CD14-positive monocyte (primary cell): ENCODE measurements at regions not wholly inside any gene's neighbourhood (a gene's known extent, or its start where the extent isn't known, plus 50 kb on each side); places are given as distances from the start of the nearest gene placed in this dataset.

Experiments
- DNase-seq, 3 donors: peaks; one replicate each; pipeline ENCODE4 v3.0.0-alpha.2; 2011 to 2022
- H2AFZ ChIP-seq: 2 replicates; pipeline ENCODE4 v1.6.0; 2012; ENCODE audit warnings: mild to moderate bottlenecking, low read depth, low read length, inconsistent platforms; ENCODE audit not compliant: insufficient read depth, poor library complexity, severe bottlenecking
- H3K27ac ChIP-seq, 2 donors: 1 replicate in 1 of 2; 2 replicates in 1 of 2; pipeline ENCODE4 v1.5.1; 2012 to 2013; ENCODE audit warnings: low read length in 2 of 2, control low read depth in 1 of 2, inconsistent platforms in 1 of 2, low read depth in 1 of 2, mild to moderate bottlenecking in 1 of 2
- H3K27me3 ChIP-seq, 2 donors: one replicate each; pipeline versions ENCODE4 v1.6.0 to v1.6.1; 2011 to 2013; ENCODE audit warnings: low read length in 2 of 2; ENCODE audit not compliant: control insufficient read depth in 2 of 2, insufficient read depth in 2 of 2
- H3K36me3 ChIP-seq, 2 donors: replicated peaks in 1 of 2; 1 replicate in 1 of 2; 2 replicates in 1 of 2; pipeline versions ENCODE4 v1.5.1 to v1.6.1; 2012 to 2013; ENCODE audit warnings: low read length in 2 of 2, control low read depth in 1 of 2, inconsistent platforms in 1 of 2, mild to moderate bottlenecking in 1 of 2; ENCODE audit not compliant: insufficient read depth in 2 of 2, control insufficient read depth in 1 of 2
- H3K4me1 ChIP-seq, 2 donors: 1 replicate in 1 of 2; 2 replicates in 1 of 2; pipeline versions ENCODE4 v1.5.1 to v1.6.1; 2012 to 2013; ENCODE audit warnings: low read length in 2 of 2, control low read depth in 1 of 2, inconsistent platforms in 1 of 2, mild to moderate bottlenecking in 1 of 2, moderate library complexity in 1 of 2; ENCODE audit not compliant: insufficient read depth in 2 of 2, control insufficient read depth in 1 of 2
- H3K4me2 ChIP-seq: replicated peaks from 2 replicates; pipeline ENCODE3; 2012; ENCODE audit warnings: low read length, moderate library complexity, mild to moderate bottlenecking; ENCODE audit not compliant: poor library complexity, severe bottlenecking; ENCODE audit errors: extremely low read depth
- H3K4me3 ChIP-seq, 3 experiments: fragments of 200-600 bp in 1 of 3; sonication (generic) in 1 of 3; replicated peaks in 1 of 3; 1 replicate in 2 of 3; 2 replicates in 1 of 3; pipeline ENCODE4 v1.5.1; 2011 to 2013; ENCODE audit warnings: low read length in 3 of 3, mild to moderate bottlenecking in 3 of 3, control low read depth in 2 of 3, low read depth in 2 of 3, inconsistent platforms in 1 of 3, moderate library complexity in 1 of 3
- H3K79me2 ChIP-seq: 2 replicates; pipeline ENCODE4 v1.6.0; 2012; ENCODE audit warnings: mild to moderate bottlenecking, control low read depth, inconsistent platforms, low read length, moderate library complexity; ENCODE audit not compliant: insufficient read depth
- H3K9ac ChIP-seq: 2 replicates; pipeline ENCODE4 v1.6.0; 2017; ENCODE audit warnings: low read length, mild to moderate bottlenecking; ENCODE audit not compliant: insufficient read depth, poor library complexity, severe bottlenecking
- H3K9me3 ChIP-seq, 2 donors: replicated peaks in 1 of 2; 1 replicate in 1 of 2; 2 replicates in 1 of 2; pipeline versions ENCODE4 v1.5.1 to v1.6.1; 2012 to 2013; ENCODE audit warnings: low read length in 2 of 2, control low read depth in 1 of 2; ENCODE audit not compliant: control insufficient read depth in 1 of 2, insufficient read depth in 1 of 2
- H4K20me1 ChIP-seq: 2 replicates; pipeline ENCODE4 v1.6.0; 2012; ENCODE audit warnings: mild to moderate bottlenecking, low read length, control low read depth, moderate library complexity; ENCODE audit not compliant: insufficient read depth
- H3K27ac Mint-ChIP-seq, 7 donors: one replicate each; pipeline ENCODE4 v1.8.0; 2020; ENCODE audit warnings: mild to moderate bottlenecking in 7 of 7, mixed read lengths in 7 of 7, moderate library complexity in 6 of 7, inconsistent platforms in 2 of 7
- H3K27me3 Mint-ChIP-seq, 3 donors: one replicate each; pipeline ENCODE4 v1.8.0; 2021 to 2022; ENCODE audit warnings: low read depth in 3 of 3, mild to moderate bottlenecking in 3 of 3, mixed read lengths in 3 of 3, moderate library complexity in 3 of 3, inconsistent platforms in 1 of 3
- H3K36me3 Mint-ChIP-seq, 2 donors: one replicate each; pipeline ENCODE4 v1.8.0; 2020; ENCODE audit warnings: mixed read lengths in 2 of 2, inconsistent platforms in 1 of 2, mild to moderate bottlenecking in 1 of 2
- H3K4me1 Mint-ChIP-seq: one replicate; pipeline ENCODE4 v1.8.0; 2020; ENCODE audit warnings: mild to moderate bottlenecking, mixed read lengths
- H3K4me3 Mint-ChIP-seq, 2 donors: one replicate each; pipeline ENCODE4 v1.8.0; 2020; ENCODE audit warnings: mild to moderate bottlenecking in 2 of 2, mixed read lengths in 2 of 2, moderate library complexity in 1 of 2
- H3K9me3 Mint-ChIP-seq, 7 donors: one replicate each; pipeline ENCODE4 v1.8.0; 2020 to 2022; ENCODE audit warnings: mixed read lengths in 7 of 7, mild to moderate bottlenecking in 6 of 7, moderate library complexity in 6 of 7, inconsistent platforms in 2 of 7
- WGBS: methylation state at CpG from one replicate; pipeline ENCODE4 v1.1.5; 2013; ENCODE audit warnings: missing lambda C conversion rate; ENCODE audit not compliant: insufficient coverage; 5-methylcytosine and 5-hydroxymethylcytosine counted together
- intact Hi-C, 2 donors: fragments of 100-400 bp; cut with micrococcal nuclease; formaldehyde crosslinking; loops; one replicate each; pipeline versions ENCODE4 v1.15.0 to v1.15.1; 2023
- TF ChIP-seq, protein P1 (sequence below): fragments of 200-600 bp; IDR thresholded peaks from one replicate; pipeline ENCODE4 v1.8.0; 2022; ENCODE audit warnings: antibody characterized with exemption, mild to moderate bottlenecking

GRCh38 chr22:49062155-49062801 is 765.4 kb downstream of the BRD1 start:
- no peak overlapping the region for H3K27ac ChIP-seq
- Mint-ChIP-seq H3K27me3 (peaks cover 5 to 16% (median 12%) of the 10 kb centered on the region in 3 donors), H3K36me3 (no peaks in the 10 kb centered on the region), H3K4me3 (no peak overlapping the region), H3K27ac (no peak overlapping the region), H3K9me3 (no peaks in the 10 kb centered on the region), H3K4me1 (no peaks in the 10 kb centered on the region)
- H3K4me3 ChIP-seq: no peak overlapping the region
- no peaks in the 10 kb centered on the region for H4K20me1 ChIP-seq
- DNase-seq: no peak
- H3K9ac ChIP-seq: no peak overlapping the region
- H3K4me1 ChIP-seq: no peaks in the 10 kb centered on the region
- no peaks in the 10 kb centered on the region for H3K9me3 ChIP-seq
- intact Hi-C loops: no loop called here
- no peaks in the 10 kb centered on the region for H3K36me3 ChIP-seq
- no peak overlapping the region for H3K4me2 ChIP-seq
- 83% methylated on average over 16 of the region's 17 CpGs for WGBS
- TF ChIP-seq, protein P1, sequence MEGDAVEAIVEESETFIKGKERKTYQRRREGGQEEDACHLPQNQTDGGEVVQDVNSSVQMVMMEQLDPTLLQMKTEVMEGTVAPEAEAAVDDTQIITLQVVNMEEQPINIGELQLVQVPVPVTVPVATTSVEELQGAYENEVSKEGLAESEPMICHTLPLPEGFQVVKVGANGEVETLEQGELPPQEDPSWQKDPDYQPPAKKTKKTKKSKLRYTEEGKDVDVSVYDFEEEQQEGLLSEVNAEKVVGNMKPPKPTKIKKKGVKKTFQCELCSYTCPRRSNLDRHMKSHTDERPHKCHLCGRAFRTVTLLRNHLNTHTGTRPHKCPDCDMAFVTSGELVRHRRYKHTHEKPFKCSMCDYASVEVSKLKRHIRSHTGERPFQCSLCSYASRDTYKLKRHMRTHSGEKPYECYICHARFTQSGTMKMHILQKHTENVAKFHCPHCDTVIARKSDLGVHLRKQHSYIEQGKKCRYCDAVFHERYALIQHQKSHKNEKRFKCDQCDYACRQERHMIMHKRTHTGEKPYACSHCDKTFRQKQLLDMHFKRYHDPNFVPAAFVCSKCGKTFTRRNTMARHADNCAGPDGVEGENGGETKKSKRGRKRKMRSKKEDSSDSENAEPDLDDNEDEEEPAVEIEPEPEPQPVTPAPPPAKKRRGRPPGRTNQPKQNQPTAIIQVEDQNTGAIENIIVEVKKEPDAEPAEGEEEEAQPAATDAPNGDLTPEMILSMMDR: no peak
- no peaks in the 10 kb centered on the region for H3K79me2 ChIP-seq
- H2AFZ ChIP-seq: no peak overlapping the region
- H3K27me3 ChIP-seq: no peaks in the 10 kb centered on the region

- intact Hi-C loops: no loop called here
- Histone ChIP-seq H3K79me2 (no peaks in the 10 kb centered on the region), H3K27me3 (no peaks in the 10 kb centered on the region), H3K9ac (no peak overlapping the region), H3K4me3 (no peak overlapping the region), H4K20me1 (no peaks in the 10 kb centered on the region), H3K4me2 (no peak overlapping the region), H3K9me3 (no peaks in the 10 kb centered on the region), H2AFZ (no peak overlapping the region), H3K4me1 (no peaks in the 10 kb centered on the region), H3K36me3 (no peaks in the 10 kb centered on the region), H3K27ac (no peak overlapping the region)
- TF ChIP-seq, protein P1: no peak
- Mint-ChIP-seq H3K36me3 (no peaks in the 10 kb centered on the region), H3K27me3 (peaks cover 3 to 11% (median 8%) of the 10 kb centered on the region in 3 donors), H3K9me3 (no peaks in the 10 kb centered on the region), H3K27ac (no peak overlapping the region), H3K4me1 (no peaks in the 10 kb centered on the region), H3K4me3 (peak overlapping the region in 1 of 2 donors; percentile 52)
- DNase-seq: no peak
- no CpG with 5 or more reads among the region's 7 CpGs for WGBS
These were observed 769.8 kb downstream of the BRD1 start for GRCh38 chr22:49057910-49058309.
